Activated T-helper 1 cell treated with anti-CD3 and anti-CD28 coated beads, Interleukin-12 subunit alpha, Interleukin-12 subunit beta, Interleukin-2, Interleukin-4 antibody, amounts not matched to agents 30 ng/mL and 10 ng/mL and 1 ng/mL, durations not matched to agents 14 hours and 24 hours and 36 hours (primary cell): ENCODE measurements at regions not wholly inside any gene's neighbourhood (a gene's known extent, or its start where the extent isn't known, plus 50 kb on each side); places are given as distances from the start of the nearest gene placed in this dataset.
"Not testable (repeated sequence)": the region's sequence is repeated elsewhere in the genome, so short reads cannot be mapped to it uniquely, and the experiment has no call there.

Experiments used
- DNase-seq: peaks from one replicate; pipeline ENCODE4 v3.0.0; 2021; ENCODE audit warnings: low spot score
- H3K27ac Mint-ChIP-seq: one replicate; pipeline ENCODE4 v1.8.0; 2021; ENCODE audit warnings: mild to moderate bottlenecking, mixed read lengths
- H3K27me3 Mint-ChIP-seq: one replicate; pipeline ENCODE4 v1.8.0; 2022; ENCODE audit warnings: mild to moderate bottlenecking, moderate library complexity, mixed read lengths; ENCODE audit not compliant: insufficient read depth
- H3K36me3 Mint-ChIP-seq: one replicate; pipeline ENCODE4 v1.8.0; 2021; ENCODE audit warnings: low read depth, mixed read lengths
- H3K4me1 Mint-ChIP-seq: one replicate; pipeline ENCODE4 v1.8.0; 2021; ENCODE audit warnings: low read depth, mixed read lengths
- H3K4me3 Mint-ChIP-seq: one replicate; pipeline ENCODE4 v1.8.0; 2021; ENCODE audit warnings: mild to moderate bottlenecking, moderate library complexity, mixed read lengths
- H3K9me3 Mint-ChIP-seq: one replicate; pipeline ENCODE4 v1.8.0; 2021; ENCODE audit warnings: mixed read lengths
- intact Hi-C: fragments of 100-400 bp; cut with micrococcal nuclease; formaldehyde crosslinking; loops from one replicate; pipeline ENCODE4 v1.15.1; 2024

GRCh38 chr12:58009405-58010195, 68.2 kb downstream of the ATP23 start:
- intact Hi-C loops, result no loop called here
- no peaks in the 10 kb centered on the region for H3K27me3 Mint-ChIP-seq
- no peaks in the 10 kb centered on the region for H3K9me3 Mint-ChIP-seq
- H3K36me3 Mint-ChIP-seq, result no peaks in the 10 kb centered on the region
- DNase-seq, result no peak
- H3K4me1 Mint-ChIP-seq, result no peaks in the 10 kb centered on the region
- no peak overlapping the region for H3K4me3 Mint-ChIP-seq
- no peak overlapping the region for H3K27ac Mint-ChIP-seq

GRCh38 chr12:58011676-58012075, 70.3 kb downstream of the ATP23 start:
- Mint-ChIP-seq H3K27me3 (no peaks in the 10 kb centered on the region), H3K9me3 (no peaks in the 10 kb centered on the region), H3K4me3 (no peak overlapping the region), H3K36me3 (no peaks in the 10 kb centered on the region), H3K4me1 (no peaks in the 10 kb centered on the region), H3K27ac (no peak overlapping the region)
- no peak for DNase-seq
- intact Hi-C loops, result no loop called here

DNA sequence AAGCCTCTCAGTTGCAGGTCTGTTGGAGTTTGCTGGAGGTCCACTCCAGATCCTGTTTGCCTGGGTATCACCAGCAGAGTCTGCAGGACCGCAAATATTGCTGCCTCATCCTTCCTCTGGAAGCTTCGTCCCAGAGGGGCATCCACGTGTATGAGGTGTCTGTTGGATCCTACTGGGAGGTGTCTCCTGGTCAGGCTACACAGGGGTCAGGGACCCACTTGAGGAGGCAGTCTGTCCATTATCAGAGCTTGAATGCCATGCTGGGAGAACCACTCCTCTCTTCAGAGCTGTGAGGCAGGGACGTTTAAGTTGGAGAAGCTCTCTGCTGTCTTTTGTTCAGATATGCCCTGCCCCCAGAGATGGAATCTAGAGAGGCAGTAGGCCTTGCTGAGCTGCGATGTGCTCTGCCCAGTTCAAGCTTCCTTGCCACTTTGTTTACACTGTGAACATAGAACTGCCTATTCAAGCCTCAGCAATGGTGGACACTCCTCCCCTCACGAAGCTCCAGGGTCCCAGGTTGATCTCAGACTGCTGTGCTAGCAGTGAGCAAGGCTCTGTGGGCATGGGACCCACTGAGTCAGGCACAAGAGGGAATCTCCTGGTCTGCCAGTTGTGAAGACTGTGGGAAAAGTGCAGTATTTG, 81.1 kb downstream of the ATP23 start:
- H3K4me3 Mint-ChIP-seq, H3K27me3 Mint-ChIP-seq, intact Hi-C loops, DNase-seq, H3K9me3 Mint-ChIP-seq, H3K27ac Mint-ChIP-seq, H3K36me3 Mint-ChIP-seq, H3K4me1 Mint-ChIP-seq: not testable (repeated sequence)

DNA sequence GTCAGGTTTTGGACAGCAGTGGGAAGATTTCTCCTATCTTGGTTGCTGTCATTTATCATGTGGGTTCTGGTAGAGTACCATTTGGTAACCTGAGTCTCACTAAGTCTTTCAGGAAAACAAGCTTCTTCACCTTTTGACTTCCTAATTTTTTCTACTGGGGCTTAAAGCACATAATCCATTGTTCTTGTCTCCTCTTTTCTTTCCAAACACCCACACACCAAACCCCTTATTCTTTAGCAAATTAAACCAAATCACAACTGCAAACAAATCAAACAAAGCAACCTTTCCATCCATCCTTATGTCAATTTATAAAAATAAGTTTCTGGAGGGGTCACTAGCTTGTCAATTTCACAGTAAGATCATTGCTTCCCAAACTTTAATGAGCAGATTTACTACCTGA, 84.1 kb downstream of the ATP23 start:
- DNase-seq, result no peak
- Mint-ChIP-seq H3K27ac (no peak overlapping the region), H3K4me3 (no peak overlapping the region), H3K9me3 (no peaks in the 10 kb centered on the region), H3K4me1 (no peaks in the 10 kb centered on the region), H3K27me3 (no peaks in the 10 kb centered on the region), H3K36me3 (no peaks in the 10 kb centered on the region)
- intact Hi-C loops, result no loop called here

GRCh38 chr12:58026426-58026825, 85.1 kb downstream of the ATP23 start:
- Mint-ChIP-seq H3K4me3 (no peak overlapping the region), H3K27ac (no peak overlapping the region), H3K36me3 (no peaks in the 10 kb centered on the region), H3K27me3 (no peaks in the 10 kb centered on the region), H3K4me1 (no peaks in the 10 kb centered on the region), H3K9me3 (no peaks in the 10 kb centered on the region)
- intact Hi-C loops, result no loop called here
- no peak for DNase-seq

GRCh38 chr12:58026897-58027891, 85.8 kb downstream of the ATP23 start:
- intact Hi-C loops, result no loop called here
- no peaks in the 10 kb centered on the region for H3K4me1 Mint-ChIP-seq
- no peaks in the 10 kb centered on the region for H3K27me3 Mint-ChIP-seq
- no peaks in the 10 kb centered on the region for H3K36me3 Mint-ChIP-seq
- H3K9me3 Mint-ChIP-seq, result peaks cover 3% of the 10 kb centered on the region
- no peak for DNase-seq
- no peak overlapping the region for H3K27ac Mint-ChIP-seq
- no peak overlapping the region for H3K4me3 Mint-ChIP-seq

GRCh38 chr12:58028294-58028693, 86.9 kb downstream of the ATP23 start:
- Mint-ChIP-seq H3K27me3 (no peaks in the 10 kb centered on the region), H3K4me1 (no peaks in the 10 kb centered on the region), H3K36me3 (no peaks in the 10 kb centered on the region), H3K4me3 (no peak overlapping the region), H3K9me3 (peaks cover 6% of the 10 kb centered on the region), H3K27ac (no peak overlapping the region)
- intact Hi-C loops, result no loop called here
- no peak for DNase-seq

GRCh38 chr12:58029260-58029659, 87.9 kb downstream of the ATP23 start:
- no peaks in the 10 kb centered on the region for H3K27me3 Mint-ChIP-seq
- no peak overlapping the region for H3K27ac Mint-ChIP-seq
- no peaks in the 10 kb centered on the region for H3K36me3 Mint-ChIP-seq
- H3K4me3 Mint-ChIP-seq, result no peak overlapping the region
- H3K9me3 Mint-ChIP-seq, result peaks cover 13% of the 10 kb centered on the region
- no peak for DNase-seq
- intact Hi-C loops, result no loop called here
- H3K4me1 Mint-ChIP-seq, result no peaks in the 10 kb centered on the region

GRCh38 chr12:58030566-58031279, 89.4 kb downstream of the ATP23 start:
- no peak for DNase-seq
- Mint-ChIP-seq H3K4me3 (no peak overlapping the region), H3K36me3 (no peaks in the 10 kb centered on the region), H3K9me3 (peaks cover 27% of the 10 kb centered on the region), H3K4me1 (no peaks in the 10 kb centered on the region), H3K27ac (no peak overlapping the region), H3K27me3 (no peaks in the 10 kb centered on the region)
- intact Hi-C loops, result no loop called here

DNA sequence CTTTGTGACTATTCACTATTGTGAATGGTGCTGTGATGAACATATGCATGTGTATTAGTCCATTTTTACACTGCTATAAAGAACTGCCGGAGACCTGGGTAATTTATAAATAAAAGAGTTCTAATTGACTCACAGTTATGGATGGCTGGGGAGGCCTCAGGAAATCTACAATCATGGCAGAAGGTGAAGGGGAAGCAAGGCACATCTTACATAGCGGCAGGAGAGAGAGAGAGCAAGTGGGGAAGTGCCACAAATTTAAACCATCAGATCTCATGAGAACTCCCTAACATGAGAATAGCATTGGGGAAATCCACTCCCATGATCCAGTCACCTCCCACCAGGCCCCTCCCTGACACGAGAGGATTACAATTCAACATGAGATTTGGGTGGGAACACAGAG, 90.8 kb downstream of the ATP23 start:
- Mint-ChIP-seq H3K27ac (no peak overlapping the region), H3K4me3 (no peak overlapping the region), H3K27me3 (no peaks in the 10 kb centered on the region), H3K36me3 (no peaks in the 10 kb centered on the region), H3K4me1 (no peaks in the 10 kb centered on the region), H3K9me3 (peaks cover 34% of the 10 kb centered on the region)
- intact Hi-C loops, result no loop called here
- DNase-seq, result no peak

- Mint-ChIP-seq H3K9me3 (peaks cover 43% of the 10 kb centered on the region), H3K4me1 (no peaks in the 10 kb centered on the region), H3K27ac (no peak overlapping the region), H3K27me3 (no peaks in the 10 kb centered on the region), H3K4me3 (no peak overlapping the region), H3K36me3 (no peaks in the 10 kb centered on the region)
- no peak for DNase-seq
- intact Hi-C loops, result no loop called here
These were observed 92.5 kb downstream of the ATP23 start for GRCh38 chr12:58033831-58034230.

GRCh38 chr12:58034311-58034710, 92.9 kb downstream of the ATP23 start:
- Mint-ChIP-seq H3K4me3 (no peak overlapping the region), H3K9me3 (peaks cover 46% of the 10 kb centered on the region), H3K27me3 (no peaks in the 10 kb centered on the region), H3K36me3 (no peaks in the 10 kb centered on the region), H3K27ac (no peak overlapping the region), H3K4me1 (no peaks in the 10 kb centered on the region)
- intact Hi-C loops, result no loop called here
- no peak for DNase-seq
